ENCODE measurements at regions not wholly inside any gene's neighbourhood (a gene's known extent, or its start where the extent isn't known, plus 50 kb on each side); places are given as distances from the start of the nearest gene placed in this dataset.

- no peak for DNase-seq (ENCODE audit: low spot score)
Observed at GRCh38 chr1:177847843-177848242, 122.0 kb downstream of the SEC16B start.

GRCh38 chr1:177838907-177839485 is 130.9 kb downstream of the SEC16B start:
- no peak for DNase-seq (ENCODE audit: low spot score)

- DNase-seq (ENCODE audit: low spot score) = no peak
Observed at GRCh38 chr1:177833631-177834030, 136.2 kb downstream of the SEC16B start.

GRCh38 chr1:177830531-177831135 is 139.2 kb downstream of the SEC16B start:
- DNase-seq (ENCODE audit: low spot score) = peak; percentile 31

- no peak for DNase-seq (ENCODE audit: low spot score)
Observed at GRCh38 chr1:177825276-177825901, 144.5 kb downstream of the SEC16B start.

- no peak for DNase-seq (ENCODE audit: low spot score)
Observed at GRCh38 chr1:177824508-177824982, 145.3 kb downstream of the SEC16B start.

GRCh38 chr1:177820213-177820612 is 149.6 kb downstream of the SEC16B start:
- no peak for DNase-seq (ENCODE audit: low spot score)

GRCh38 chr1:177817937-177818875 is 151.7 kb downstream of the SEC16B start:
- DNase-seq (ENCODE audit: low spot score) = no peak

GRCh38 chr1:177812650-177813049 is 157.2 kb downstream of the SEC16B start:
- DNase-seq (ENCODE audit: low spot score) = no peak

- no peak for DNase-seq (ENCODE audit: low spot score)
Observed at GRCh38 chr1:177812144-177812543, 157.7 kb downstream of the SEC16B start.

- DNase-seq (ENCODE audit: low spot score) = no peak
Observed at GRCh38 chr1:177811429-177811828, 158.4 kb downstream of the SEC16B start.

GRCh38 chr1:177809819-177810218 is 160.0 kb downstream of the SEC16B start:
- no peak for DNase-seq (ENCODE audit: low spot score)

GRCh38 chr1:177802304-177802703 is 167.6 kb downstream of the SEC16B start:
- DNase-seq (ENCODE audit: low spot score) = no peak

- DNase-seq (ENCODE audit: low spot score) = no peak
Observed at GRCh38 chr1:177801790-177802189, 168.1 kb downstream of the SEC16B start.

GRCh38 chr1:177800400-177801088 is 169.3 kb downstream of the SEC16B start:
- no peak for DNase-seq (ENCODE audit: low spot score)

GRCh38 chr1:177799746-177800145 is 170.1 kb downstream of the SEC16B start:
- DNase-seq (ENCODE audit: low spot score) = no peak

GRCh38 chr1:177798614-177799013 is 171.2 kb downstream of the SEC16B start:
- no peak for DNase-seq (ENCODE audit: low spot score)

GRCh38 chr1:177796561-177796960 is 173.3 kb downstream of the SEC16B start:
- DNase-seq (ENCODE audit: low spot score) = no peak

- no peak for DNase-seq (ENCODE audit: low spot score)
Observed at GRCh38 chr1:177794376-177794991, 175.4 kb downstream of the SEC16B start.

GRCh38 chr1:177793900-177794299 is 176.0 kb downstream of the SEC16B start:
- no peak for DNase-seq (ENCODE audit: low spot score)

- DNase-seq (ENCODE audit: low spot score) = no peak
Observed at GRCh38 chr1:177790566-177790965, 179.3 kb downstream of the SEC16B start.

Data from globus pallidus (tissue), 1 donor.